GM21529 (cell line): ENCODE measurements at regions not wholly inside any gene's neighbourhood (a gene's known extent, or its start where the extent isn't known, plus 50 kb on each side); places are given as distances from the start of the nearest gene placed in this dataset.

Experiments
- ATAC-seq: cut with Tn5 transposase; IDR thresholded peaks from one replicate; pipeline ENCODE4 v1.9.1; 2021; ENCODE audit not compliant: unreplicated experiment

GRCh38 chr14:58942516-58942915, 246.0 kb upstream of the DAAM1 start:
- no peak for ATAC-seq

GRCh38 chr14:58944343-58944967, 244.0 kb upstream of the DAAM1 start:
- no peak for ATAC-seq

GRCh38 chr14:58944968-58945356, 243.5 kb upstream of the DAAM1 start:
- ATAC-seq: no peak

- no peak for ATAC-seq
These were observed 242.0 kb upstream of the DAAM1 start for GRCh38 chr14:58946431-58946830.

- ATAC-seq: no peak
These were observed 241.3 kb upstream of the DAAM1 start for GRCh38 chr14:58947156-58947555.

- no peak for ATAC-seq
These were observed 240.5 kb upstream of the DAAM1 start for GRCh38 chr14:58947814-58948445.

- no peak for ATAC-seq
These were observed 237.9 kb upstream of the DAAM1 start for GRCh38 chr14:58950555-58950954.

GRCh38 chr14:58951143-58951542, 237.3 kb upstream of the DAAM1 start:
- ATAC-seq: no peak

GRCh38 chr14:58954052-58954451, 234.4 kb upstream of the DAAM1 start:
- peak; percentile 63 for ATAC-seq

- peak; percentile 54 for ATAC-seq
These were observed 233.3 kb upstream of the DAAM1 start for GRCh38 chr14:58954901-58955861.

GRCh38 chr14:58961045-58961731, 227.3 kb upstream of the DAAM1 start:
- ATAC-seq: no peak

- no peak for ATAC-seq
These were observed 224.4 kb upstream of the DAAM1 start for GRCh38 chr14:58963873-58964597.

- no peak for ATAC-seq
These were observed 223.9 kb upstream of the DAAM1 start for GRCh38 chr14:58964598-58964928.

- no peak for ATAC-seq
These were observed 222.9 kb upstream of the DAAM1 start for GRCh38 chr14:58965601-58966000.

- ATAC-seq: no peak
These were observed 221.5 kb upstream of the DAAM1 start for GRCh38 chr14:58966997-58967396.

GRCh38 chr14:58969951-58970751, 218.3 kb upstream of the DAAM1 start:
- ATAC-seq: no peak

GRCh38 chr14:58972233-58973017, 216.0 kb upstream of the DAAM1 start:
- ATAC-seq: no peak

GRCh38 chr14:58977366-58977765, 211.1 kb upstream of the DAAM1 start:
- no peak for ATAC-seq

GRCh38 chr14:58978343-58978742, 210.1 kb upstream of the DAAM1 start:
- no peak for ATAC-seq
